Activated naive CD4-positive, alpha-beta T cell treated with anti-CD3 and anti-CD28 coated beads, Interleukin-2, amount 50 U/mL, for 72 hours (primary cell): ENCODE measurements at regions not wholly inside any gene's neighbourhood (a gene's known extent, or its start where the extent isn't known, plus 50 kb on each side); places are given as distances from the start of the nearest gene placed in this dataset.

Source experiments
- ATAC-seq, 2 donors: fragments of 150-1000 bp; cut with Tn5 transposase; 2 replicates each; pipeline ENCODE4 v1.10.0; 2021; ENCODE audit warnings: mild to moderate bottlenecking in 2 of 2, moderate library complexity in 2 of 2
- DNase-seq, 2 donors: peaks; one replicate each; pipeline ENCODE4 v3.0.0; 2021 to 2022; ENCODE audit warnings: low spot score in 2 of 2
- H3K27ac Mint-ChIP-seq, 2 donors: one replicate each; pipeline ENCODE4 v1.8.0; 2022; ENCODE audit warnings: mild to moderate bottlenecking in 2 of 2, mixed read lengths in 2 of 2
- H3K36me3 Mint-ChIP-seq, 2 donors: one replicate each; pipeline ENCODE4 v1.8.0; 2022; ENCODE audit warnings: mixed read lengths in 2 of 2
- H3K9me3 Mint-ChIP-seq, 2 donors: one replicate each; pipeline ENCODE4 v1.8.0; 2022; ENCODE audit warnings: mixed read lengths in 2 of 2

- no peak for ATAC-seq
- Mint-ChIP-seq H3K9me3 (no peaks in the 10 kb centered on the region), H3K27ac (no peak overlapping the region), H3K36me3 (no peaks in the 10 kb centered on the region)
- DNase-seq = no peak
These were observed 68.3 kb upstream of the EDN1 start for GRCh38 chr6:12221856-12222255.

- DNase-seq = no peak
- no peak overlapping the region for H3K27ac Mint-ChIP-seq
- no peaks in the 10 kb centered on the region for H3K36me3 Mint-ChIP-seq
- no peak for ATAC-seq
- no peaks in the 10 kb centered on the region for H3K9me3 Mint-ChIP-seq
These were observed 67.5 kb upstream of the EDN1 start for GRCh38 chr6:12222405-12223366.

DNA sequence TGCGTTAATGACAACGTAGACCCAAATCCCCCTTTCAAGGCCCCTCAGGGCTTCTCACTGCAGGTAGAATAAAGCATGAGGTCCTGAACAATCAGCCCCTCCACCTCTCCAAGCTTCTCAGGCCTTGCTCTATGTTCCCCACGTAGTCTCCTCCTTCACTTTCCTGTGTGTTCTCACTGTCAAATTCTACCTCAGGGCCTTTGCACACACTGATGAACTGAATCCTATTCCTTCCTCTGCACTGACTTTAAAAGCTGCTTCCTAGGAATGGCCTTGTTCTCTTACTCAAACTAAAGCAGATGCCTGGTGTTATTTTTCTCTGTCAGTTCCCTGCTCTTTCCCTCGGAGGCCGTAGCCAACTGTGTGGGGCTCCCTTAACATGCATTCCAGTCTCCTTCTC, 66.8 kb upstream of the EDN1 start:
- DNase-seq (no peak), ATAC-seq (no peak)
- Mint-ChIP-seq H3K36me3 (no peaks in the 10 kb centered on the region), H3K27ac (no peak overlapping the region), H3K9me3 (no peaks in the 10 kb centered on the region)

DNA sequence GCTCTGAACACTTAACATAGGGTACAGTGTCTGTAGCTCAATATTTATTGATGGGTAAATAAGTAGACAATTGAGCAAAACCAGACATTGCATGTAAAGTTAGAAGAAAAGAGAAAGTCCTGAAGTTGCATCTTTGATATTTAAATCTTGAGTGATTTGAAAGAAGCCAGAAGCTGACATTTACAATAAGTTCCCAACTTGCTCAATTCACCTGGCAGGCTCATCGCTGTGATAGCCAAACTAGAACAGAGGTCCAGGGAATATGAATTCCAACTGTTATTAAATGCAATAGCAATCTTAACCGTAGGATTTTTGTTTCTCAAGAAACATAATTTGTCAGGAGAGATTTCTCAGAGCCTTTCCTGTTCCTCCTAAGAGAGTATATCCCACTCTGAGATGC, 65.9 kb upstream of the EDN1 start:
- Mint-ChIP-seq H3K27ac (no peak overlapping the region), H3K9me3 (no peaks in the 10 kb centered on the region), H3K36me3 (no peaks in the 10 kb centered on the region)
- ATAC-seq = no peak
- DNase-seq = no peak

GRCh38 chr6:12228447-12229146, 61.6 kb upstream of the EDN1 start:
- peaks cover 0 to 6% of the 10 kb centered on the region in 2 donors for H3K36me3 Mint-ChIP-seq
- H3K27ac Mint-ChIP-seq = no peak overlapping the region
- peaks cover 0 to 5% of the 10 kb centered on the region in 2 donors for H3K9me3 Mint-ChIP-seq
- DNase-seq (no peak), ATAC-seq (no peak)

- Mint-ChIP-seq H3K9me3 (peaks cover 0 to 5% of the 10 kb centered on the region in 2 donors), H3K36me3 (peaks cover 0 to 6% of the 10 kb centered on the region in 2 donors), H3K27ac (no peak overlapping the region)
- no peak for ATAC-seq
- DNase-seq = no peak
These were observed 60.8 kb upstream of the EDN1 start for GRCh38 chr6:12229332-12229731.

GRCh38 chr6:12230523-12230922, 59.6 kb upstream of the EDN1 start:
- Mint-ChIP-seq H3K9me3 (peaks cover 0 to 5% of the 10 kb centered on the region in 2 donors), H3K27ac (no peak overlapping the region), H3K36me3 (peaks cover 0 to 6% of the 10 kb centered on the region in 2 donors)
- DNase-seq = no peak
- no peak for ATAC-seq

- ATAC-seq = peak; percentile 18 to 43
- H3K36me3 Mint-ChIP-seq = peaks cover 0 to 6% of the 10 kb centered on the region in 2 donors
- H3K27ac Mint-ChIP-seq = no peak overlapping the region
- DNase-seq = no peak
- H3K9me3 Mint-ChIP-seq = peaks cover 0 to 5% of the 10 kb centered on the region in 2 donors
These were observed 57.8 kb upstream of the EDN1 start for GRCh38 chr6:12232339-12232738.

DNA sequence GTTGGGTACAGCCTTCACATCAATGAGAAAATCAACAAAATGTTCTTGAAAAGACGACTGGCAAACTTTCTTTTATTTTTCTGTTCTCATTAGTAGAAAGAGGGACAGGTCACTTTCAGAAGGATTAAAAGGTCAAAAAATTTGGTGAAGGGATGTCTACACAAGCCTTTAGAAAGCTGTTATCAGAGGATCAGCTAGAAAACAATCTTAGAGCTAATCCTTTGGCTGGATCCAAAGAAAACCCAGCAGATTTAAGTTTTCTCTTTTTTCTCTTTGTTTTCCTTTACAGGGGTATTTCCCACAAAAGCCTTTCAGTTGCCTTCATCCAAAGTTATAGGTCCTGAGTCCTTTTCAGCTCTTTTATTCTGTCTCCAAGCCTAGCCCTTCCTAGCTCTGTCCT, 57.3 kb upstream of the EDN1 start:
- peaks cover 0 to 6% of the 10 kb centered on the region in 2 donors for H3K36me3 Mint-ChIP-seq
- ATAC-seq = no peak
- H3K27ac Mint-ChIP-seq = peak overlapping the region in 1 of 2 donors; percentile 91

DNA sequence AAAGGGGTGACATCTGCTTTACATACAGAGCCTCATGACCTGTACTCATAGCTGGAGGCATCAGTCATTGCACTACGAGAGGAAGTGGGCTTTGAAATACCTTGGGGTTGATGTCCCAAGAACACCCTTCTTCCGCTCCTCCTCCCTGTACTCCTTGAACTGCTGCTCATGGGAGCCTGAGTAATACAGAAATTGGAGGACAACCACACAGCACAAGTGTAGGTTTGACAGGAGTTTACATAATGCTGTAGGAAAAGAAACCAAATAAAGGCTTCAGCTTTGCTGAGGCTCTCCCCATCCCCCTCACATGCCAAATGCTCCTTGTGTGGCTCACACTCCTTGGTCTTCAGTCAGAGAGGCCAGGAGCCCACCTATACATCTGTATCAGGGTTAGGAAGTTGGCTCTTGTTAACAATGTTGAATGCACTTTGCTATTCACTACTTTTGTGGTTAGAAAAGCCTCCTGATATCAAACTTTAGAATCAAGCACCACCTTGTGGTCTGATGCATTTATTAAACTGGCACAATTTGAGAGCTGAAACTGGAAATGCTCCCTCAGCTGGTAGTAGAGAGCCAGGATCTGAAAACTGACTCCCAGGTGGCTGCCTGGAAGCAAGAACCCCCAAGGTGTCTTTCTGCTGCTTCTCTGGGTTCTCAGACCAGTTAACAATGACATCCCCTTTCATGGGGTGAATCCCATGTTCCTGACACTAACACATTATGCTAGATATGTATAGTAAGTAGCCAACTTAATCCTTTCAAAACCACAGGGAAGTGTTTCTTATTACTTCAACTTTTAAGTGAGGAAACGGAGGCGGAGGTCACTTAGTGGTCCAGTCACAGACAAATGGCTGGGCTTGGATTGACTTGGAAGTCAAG, 56.2 kb upstream of the EDN1 start:
- peaks cover 0 to 5% of the 10 kb centered on the region in 2 donors for H3K9me3 Mint-ChIP-seq
- H3K27ac Mint-ChIP-seq = peak overlapping the region in 1 of 2 donors; percentile 91
- ATAC-seq (peak; percentile 90 to 96), DNase-seq (peak in 1 of 2 donors; percentile 53)
- H3K36me3 Mint-ChIP-seq = peaks cover 0 to 6% of the 10 kb centered on the region in 2 donors

More for the DNA sequence above, 57.3 kb upstream of the EDN1 start:
- DNase-seq = no peak
- H3K9me3 Mint-ChIP-seq = peaks cover 0 to 5% of the 10 kb centered on the region in 2 donors

- Mint-ChIP-seq H3K36me3 (peaks cover 0 to 6% of the 10 kb centered on the region in 2 donors), H3K9me3 (peaks cover 0 to 5% of the 10 kb centered on the region in 2 donors), H3K27ac (no peak overlapping the region)
- DNase-seq (no peak), ATAC-seq (no peak)
These were observed 54.8 kb upstream of the EDN1 start for GRCh38 chr6:12235341-12235740.

DNA sequence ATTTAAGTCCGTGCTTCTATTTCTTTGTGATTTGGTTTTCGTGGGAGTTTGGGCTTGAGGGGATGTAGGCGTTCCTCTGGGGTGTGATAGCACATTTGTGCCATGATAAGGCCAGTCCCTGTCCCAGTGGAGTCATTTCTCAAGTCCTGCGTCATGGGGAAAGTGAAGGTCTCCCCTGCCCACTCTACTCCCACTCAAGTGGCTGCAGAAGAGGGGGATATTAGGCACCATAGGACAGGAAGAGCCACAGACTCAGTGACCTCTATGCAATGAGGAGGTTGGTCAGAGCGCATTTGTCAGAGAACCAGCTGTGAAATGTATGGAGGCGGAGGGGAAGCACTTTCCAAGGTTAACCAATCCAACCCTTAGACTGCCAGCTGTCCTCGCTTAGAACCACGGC, 51.9 kb upstream of the EDN1 start:
- no peak for DNase-seq
- no peak overlapping the region for H3K27ac Mint-ChIP-seq
- ATAC-seq = peak in 1 of 2 donors; percentile 13
- H3K9me3 Mint-ChIP-seq = peaks cover 0 to 3% of the 10 kb centered on the region in 2 donors
- peaks cover 0 to 3% of the 10 kb centered on the region in 2 donors for H3K36me3 Mint-ChIP-seq
